GM21786 (cell line): ENCODE measurements at regions not wholly inside any gene's neighbourhood (a gene's known extent, or its start where the extent isn't known, plus 50 kb on each side); places are given as distances from the start of the nearest gene placed in this dataset.

ENCODE experiments used
- ATAC-seq: cut with Tn5 transposase; IDR thresholded peaks from one replicate; pipeline ENCODE4 v1.9.1; 2021; ENCODE audit not compliant: unreplicated experiment

DNA sequence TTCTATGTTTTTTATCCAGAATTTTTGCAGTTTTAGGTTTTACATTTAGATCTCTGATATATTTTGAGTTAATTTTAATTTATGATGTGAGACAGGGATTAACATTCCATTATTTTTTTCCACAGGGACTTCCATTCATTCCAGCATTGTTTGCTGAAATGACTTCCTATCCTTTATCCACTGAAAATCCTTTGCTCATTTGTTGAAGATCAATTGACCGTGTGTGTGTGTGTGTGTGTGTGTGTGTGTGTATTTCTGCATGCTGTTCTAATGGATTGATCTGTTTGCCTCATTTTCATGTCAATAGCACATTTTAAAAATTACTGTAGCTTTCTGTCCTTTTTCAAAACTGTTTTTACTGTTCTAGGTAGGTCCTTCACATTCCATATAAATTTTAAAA, 480.3 kb downstream of the DSC3 start:
- ATAC-seq = no peak

GRCh38 chr18:30556112-30556511, 486.4 kb downstream of the DSC3 start:
- ATAC-seq = no peak

GRCh38 chr18:30545393-30545792, 497.1 kb downstream of the DSC3 start:
- ATAC-seq = no peak

GRCh38 chr18:30544141-30544540, 498.4 kb downstream of the DSC3 start:
- no peak for ATAC-seq

GRCh38 chr18:30533716-30534115, 508.8 kb downstream of the DSC3 start:
- ATAC-seq = no peak

- ATAC-seq = no peak
Observed at GRCh38 chr18:30527917-30528316, 514.6 kb downstream of the DSC3 start.

GRCh38 chr18:30527226-30527625, 515.3 kb downstream of the DSC3 start:
- ATAC-seq = no peak

DNA sequence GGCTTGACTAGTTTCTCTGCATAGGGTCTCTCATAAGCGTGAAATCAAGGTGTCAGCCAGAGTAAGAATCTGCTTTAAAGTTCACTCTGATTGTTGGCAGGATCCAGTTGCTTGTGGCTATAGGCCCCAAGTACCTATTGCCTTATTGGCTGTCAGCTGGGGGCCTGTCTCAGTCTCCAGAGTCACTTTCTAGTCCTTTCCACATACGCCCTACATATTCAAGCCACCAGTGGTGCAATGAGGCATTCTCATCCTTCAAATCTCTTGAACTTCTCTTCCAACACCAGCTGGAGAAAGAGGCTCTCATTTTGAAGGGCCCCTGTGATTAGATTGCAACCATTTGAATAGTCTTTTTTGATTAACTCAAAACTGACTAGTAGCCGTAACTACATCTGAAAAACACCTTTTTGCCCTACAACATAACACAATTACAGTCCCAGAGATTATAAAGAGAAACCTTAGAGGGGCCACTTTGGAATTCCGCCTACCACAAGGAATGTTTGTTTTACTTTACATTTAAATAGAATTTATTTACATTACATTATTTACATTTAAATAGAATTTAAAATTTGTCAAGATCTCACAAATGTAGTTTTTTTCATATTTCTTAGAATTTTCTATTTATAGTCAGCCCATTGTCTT, 520.1 kb downstream of the DSC3 start:
- no peak for ATAC-seq

DNA sequence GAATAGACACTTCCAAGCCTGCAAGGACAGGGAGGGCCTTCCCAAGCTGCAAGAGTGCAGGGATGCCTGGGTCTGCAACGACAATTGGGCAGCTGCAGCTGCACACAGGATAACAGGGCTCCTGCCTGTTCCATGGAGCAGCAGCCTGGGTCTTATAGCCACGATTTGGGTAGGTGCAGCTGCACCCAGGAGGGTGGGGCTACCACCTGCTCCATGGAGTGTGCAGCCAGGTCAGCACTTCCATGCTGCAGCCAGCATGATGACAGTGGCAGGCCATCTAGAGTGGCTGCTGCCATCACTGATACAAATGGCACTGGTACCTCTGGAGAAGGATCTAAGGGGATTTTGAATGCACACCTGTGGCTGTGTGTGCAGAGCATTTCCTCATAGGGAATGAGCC, 528.5 kb downstream of the DSC3 start:
- no peak for ATAC-seq

DNA sequence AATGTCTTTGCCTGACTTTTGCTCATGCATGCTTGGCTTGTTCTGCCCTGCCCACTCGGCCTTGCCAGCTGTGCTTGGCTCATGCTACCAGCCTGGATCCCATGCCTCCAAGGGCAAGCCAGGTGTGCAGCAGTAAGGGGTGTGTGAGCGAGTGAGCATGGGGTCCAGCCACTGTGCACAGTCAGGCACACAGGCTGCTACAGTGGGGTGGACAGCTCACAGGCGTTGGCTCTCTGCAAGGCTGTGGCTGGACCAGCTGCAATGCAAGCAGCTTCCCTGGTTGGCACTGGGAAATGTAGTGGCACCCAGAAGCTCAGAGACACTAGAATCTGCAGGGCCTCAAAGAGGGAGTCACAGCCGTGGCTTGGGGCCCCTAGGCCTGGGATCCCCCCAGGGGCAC, 529.7 kb downstream of the DSC3 start:
- no peak for ATAC-seq

- no peak for ATAC-seq
Observed at GRCh38 chr18:30510882-30511281, 531.7 kb downstream of the DSC3 start.

GRCh38 chr18:30501594-30501993, 540.9 kb downstream of the DSC3 start:
- no peak for ATAC-seq

DNA sequence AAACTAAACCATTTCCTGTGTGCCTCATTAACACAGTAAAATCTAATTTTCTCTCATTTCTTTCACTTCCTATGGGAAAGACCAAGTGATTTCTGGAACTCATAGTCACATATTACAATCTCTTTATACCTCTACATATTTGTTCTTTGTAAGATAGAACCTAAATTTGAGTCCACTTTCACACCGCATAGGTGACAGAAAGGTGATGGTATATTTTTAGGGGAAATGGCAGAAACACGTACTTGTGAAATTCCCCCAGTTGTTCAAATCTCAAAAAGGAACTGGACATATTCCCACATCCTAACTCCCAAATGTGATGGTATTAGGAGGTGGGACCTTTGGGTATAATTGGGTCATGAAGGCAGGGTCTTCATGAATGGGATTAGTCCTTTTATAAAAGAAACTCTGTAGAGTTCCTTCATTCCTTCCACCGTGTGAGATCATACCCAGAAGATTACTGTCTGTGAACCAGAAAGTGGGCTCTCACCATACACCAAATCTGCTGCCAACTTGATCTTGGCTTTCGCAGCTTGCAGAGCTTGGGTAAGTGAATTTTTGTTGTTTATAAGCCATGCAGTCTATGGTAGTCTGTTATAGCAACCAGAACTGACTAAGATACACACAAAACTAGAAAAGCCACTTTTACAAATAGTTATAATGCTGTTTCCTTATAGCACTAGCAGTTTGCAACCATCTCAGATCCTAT, 542.1 kb downstream of the DSC3 start:
- no peak for ATAC-seq

GRCh38 chr18:30499721-30500120, 542.8 kb downstream of the DSC3 start:
- ATAC-seq = no peak

GRCh38 chr18:30492552-30493129, 549.9 kb downstream of the DSC3 start:
- ATAC-seq = no peak

- ATAC-seq = no peak
Observed at GRCh38 chr18:30491815-30492551, 550.6 kb downstream of the DSC3 start.

DNA sequence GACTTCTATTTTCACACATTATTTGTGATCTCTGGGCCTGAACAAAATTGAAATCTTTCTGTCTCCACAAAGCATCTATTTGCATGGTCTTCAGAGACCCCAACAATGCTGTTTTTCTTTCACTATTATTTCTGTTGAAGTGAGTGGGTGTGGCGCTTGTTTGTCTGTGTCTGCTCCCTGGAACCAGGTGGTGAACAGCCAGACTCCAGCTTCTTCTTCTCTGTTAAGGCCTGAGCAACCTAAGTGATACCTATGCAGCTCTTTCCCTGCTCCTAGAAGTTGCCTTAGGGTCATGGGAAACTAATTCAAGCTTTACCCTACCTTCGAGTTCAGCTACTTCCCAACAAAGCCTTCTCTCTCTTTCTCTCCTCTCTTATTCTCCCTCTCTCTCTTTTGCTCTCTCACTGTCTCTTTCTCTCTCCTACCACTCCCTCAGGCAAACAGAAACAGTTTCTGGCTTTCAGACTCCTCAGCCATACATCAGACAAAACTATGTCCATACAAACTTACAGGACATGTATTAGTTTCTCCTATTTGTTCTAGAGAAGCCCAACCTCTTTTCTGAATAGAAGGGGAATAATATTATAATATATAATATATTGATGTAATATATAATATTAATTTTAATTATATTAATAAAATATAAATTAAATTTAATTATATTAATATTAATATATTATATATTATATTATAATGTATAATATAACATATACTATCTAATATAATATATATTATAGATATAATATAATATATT, 552.5 kb downstream of the DSC3 start:
- no peak for ATAC-seq

GRCh38 chr18:30487962-30488361, 554.6 kb downstream of the DSC3 start:
- ATAC-seq = no peak

- no peak for ATAC-seq
Observed at GRCh38 chr18:30486856-30487255, 555.7 kb downstream of the DSC3 start.

DNA sequence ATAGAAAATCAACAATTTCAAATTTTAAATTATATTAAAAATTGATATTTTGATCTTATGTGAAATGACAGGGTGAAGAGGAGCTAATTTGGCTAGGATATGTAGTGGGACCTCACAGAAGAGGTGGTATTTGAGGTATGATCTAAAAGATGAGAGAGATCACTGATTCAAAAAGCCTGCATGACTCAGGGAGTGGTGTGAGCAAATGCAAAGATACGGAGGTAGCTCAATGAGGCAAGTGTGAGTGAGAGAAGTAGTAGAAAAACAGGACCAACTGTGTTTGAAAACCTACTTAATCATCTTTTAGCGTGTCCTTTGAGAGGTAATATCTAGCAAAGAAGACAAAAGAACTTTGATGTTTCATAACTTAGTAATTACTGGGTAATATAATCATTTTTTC, 557.5 kb downstream of the DSC3 start:
- ATAC-seq = no peak

DNA sequence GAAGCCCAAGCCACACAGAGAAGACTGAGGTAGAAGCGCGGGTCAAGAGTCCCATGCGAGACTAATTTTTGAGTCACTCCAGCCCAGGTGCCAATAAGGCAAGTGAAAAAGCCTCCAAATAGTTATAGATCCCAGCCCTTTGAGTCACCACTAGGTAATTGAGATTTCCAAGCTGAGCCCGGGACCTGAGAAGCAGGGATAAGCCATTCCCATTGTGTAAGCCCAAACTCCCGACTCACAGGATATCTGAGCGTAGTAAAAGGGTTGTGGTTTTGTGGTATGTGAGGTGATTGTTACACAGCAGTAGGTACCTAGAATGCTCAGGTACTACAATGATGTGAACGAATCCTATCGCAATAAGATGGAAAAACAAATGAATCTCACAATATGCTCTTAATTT, 560.7 kb downstream of the DSC3 start:
- ATAC-seq = no peak
